ENCODE measurements at regions not wholly inside any gene's neighbourhood (a gene's known extent, or its start where the extent isn't known, plus 50 kb on each side); places are given as distances from the start of the nearest gene placed in this dataset.
A peak's percentile ranks its signal among the peaks of the same experiment; 100 is the strongest.

GRCh38 chr14:44658389-44658696 is 151.3 kb upstream of the FSCB start:
- Mint-ChIP-seq H3K27me3 (ENCODE audit: low read depth) (no peaks in the 10 kb centered on the region), H3K27ac (no peak overlapping the region), H3K36me3 (ENCODE audit: low read depth) (no peaks in the 10 kb centered on the region), H3K4me3 (no peak overlapping the region), H3K9me3 (no peaks in the 10 kb centered on the region), H3K4me1 (peaks cover 18% of the 10 kb centered on the region)
- TF ChIP-seq CTCF (IDR thresholded peaks at IDR 0.05; ENCODE audit: unreplicated experiment in 3 of 3) = no peak

DNA sequence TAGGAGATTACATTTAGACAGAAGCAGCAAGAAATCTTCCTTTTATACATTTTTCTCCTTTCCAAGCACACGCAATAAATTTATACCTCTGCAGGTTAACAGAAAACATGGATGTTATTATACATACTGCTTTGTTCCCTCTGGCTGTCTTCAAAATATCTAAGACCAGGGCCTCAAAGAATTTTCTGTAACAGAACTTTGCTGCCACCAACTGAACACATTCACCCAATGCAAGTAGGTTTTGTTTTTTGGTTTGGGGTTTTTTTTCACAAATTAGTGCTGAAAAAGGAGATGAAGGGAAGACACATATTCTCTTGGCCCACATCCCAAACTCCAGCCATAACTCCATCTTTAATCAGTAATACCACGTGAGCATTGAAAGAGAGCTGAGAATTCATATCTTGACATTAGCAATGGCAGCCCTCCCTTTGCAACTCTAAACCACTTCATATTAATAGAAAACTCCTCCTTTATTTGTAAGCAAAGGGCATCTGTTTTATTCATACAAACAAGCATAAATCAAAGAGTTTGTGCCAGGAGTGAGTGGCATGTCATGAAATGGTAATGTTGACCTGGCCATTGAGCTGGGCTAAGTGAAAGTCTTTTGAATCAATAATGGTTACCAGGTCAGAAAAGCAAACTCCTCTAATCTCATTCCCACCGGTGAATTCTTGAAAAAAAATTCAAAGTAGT is 150.8 kb upstream of the FSCB start:
- Mint-ChIP-seq H3K4me1 (peaks cover 18% of the 10 kb centered on the region), H3K27me3 (ENCODE audit: low read depth) (no peaks in the 10 kb centered on the region), H3K36me3 (ENCODE audit: low read depth) (no peaks in the 10 kb centered on the region), H3K27ac (peak overlapping the region; percentile 46 to 64 (median 62)), H3K9me3 (no peaks in the 10 kb centered on the region), H3K4me3 (no peak overlapping the region)
- TF ChIP-seq CTCF (IDR thresholded peaks at IDR 0.05; ENCODE audit: unreplicated experiment in 3 of 3) = peak; percentile 66 to 77 (median 67)

GRCh38 chr14:44657203-44657602 is 150.1 kb upstream of the FSCB start:
- Mint-ChIP-seq H3K27ac (peak overlapping the region in 2 of 3 experiments; percentile 46 to 64), H3K27me3 (ENCODE audit: low read depth) (no peaks in the 10 kb centered on the region), H3K36me3 (ENCODE audit: low read depth) (no peaks in the 10 kb centered on the region), H3K9me3 (no peaks in the 10 kb centered on the region), H3K4me1 (peaks cover 18% of the 10 kb centered on the region), H3K4me3 (no peak overlapping the region)
- TF ChIP-seq CTCF (IDR thresholded peaks at IDR 0.05; ENCODE audit: unreplicated experiment in 3 of 3) = no peak

DNA sequence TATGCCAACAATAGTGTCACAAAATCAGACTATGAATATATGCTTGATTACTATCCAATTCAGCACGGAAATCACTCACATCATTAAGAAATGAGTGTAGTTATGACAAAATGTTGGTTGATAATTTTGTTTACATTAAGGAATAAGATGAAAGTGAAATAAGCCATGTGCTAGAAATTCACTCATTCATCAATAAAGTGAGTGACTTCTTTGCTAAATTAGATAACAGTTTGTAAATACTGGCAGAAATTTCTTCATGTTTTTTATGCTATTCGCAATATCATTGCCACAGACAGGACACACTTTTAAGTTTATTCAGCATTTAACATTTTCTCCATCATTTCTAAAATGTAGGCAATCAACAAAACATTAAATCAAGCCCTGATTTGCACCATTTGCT is 147.5 kb upstream of the FSCB start:
- Mint-ChIP-seq H3K9me3 (peaks cover 9% of the 10 kb centered on the region), H3K27me3 (ENCODE audit: low read depth) (no peaks in the 10 kb centered on the region), H3K4me1 (peaks cover 18% of the 10 kb centered on the region), H3K27ac (no peak overlapping the region), H3K36me3 (ENCODE audit: low read depth) (no peaks in the 10 kb centered on the region), H3K4me3 (no peak overlapping the region)
- TF ChIP-seq CTCF (IDR thresholded peaks at IDR 0.05; ENCODE audit: unreplicated experiment in 3 of 3) = no peak

GRCh38 chr14:44653641-44654040 is 146.6 kb upstream of the FSCB start:
- TF ChIP-seq CTCF (IDR thresholded peaks at IDR 0.05; ENCODE audit: unreplicated experiment in 3 of 3) = no peak
- Mint-ChIP-seq H3K4me1 (peaks cover 18% of the 10 kb centered on the region), H3K27me3 (ENCODE audit: low read depth) (no peaks in the 10 kb centered on the region), H3K9me3 (peaks cover 9% of the 10 kb centered on the region), H3K36me3 (ENCODE audit: low read depth) (no peaks in the 10 kb centered on the region), H3K4me3 (no peak overlapping the region), H3K27ac (peak overlapping the region; percentile 14 to 80 (median 47))

DNA sequence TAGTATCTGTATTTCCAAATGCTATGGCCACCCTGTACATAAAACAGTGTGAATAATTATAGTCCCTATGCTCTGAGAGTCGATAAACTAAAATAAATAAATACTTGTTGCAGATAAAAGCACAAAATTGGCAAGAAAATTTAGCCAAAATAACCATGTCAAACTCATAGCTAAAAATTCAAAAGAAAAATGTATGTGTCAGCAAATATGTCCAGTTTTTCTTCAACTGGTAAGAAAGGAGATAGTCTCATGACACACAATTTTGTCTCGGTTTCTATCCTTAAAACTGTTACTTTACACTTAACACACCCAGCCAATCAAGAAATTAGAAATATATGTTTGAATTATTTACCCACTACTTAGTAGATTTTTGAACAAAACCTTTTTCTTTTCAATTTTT is 145.6 kb upstream of the FSCB start:
- Mint-ChIP-seq H3K9me3 (peaks cover 9% of the 10 kb centered on the region), H3K27me3 (ENCODE audit: low read depth) (no peaks in the 10 kb centered on the region), H3K36me3 (ENCODE audit: low read depth) (no peaks in the 10 kb centered on the region), H3K4me3 (no peak overlapping the region), H3K4me1 (peaks cover 10% of the 10 kb centered on the region), H3K27ac (no peak overlapping the region)
- TF ChIP-seq CTCF (IDR thresholded peaks at IDR 0.05; ENCODE audit: unreplicated experiment in 3 of 3) = no peak

Measured in nephron (organoid).